SIG-M5 treated with dmso at 0.1 percent for 504 hours (cell line): ENCODE measurements at regions not wholly inside any gene's neighbourhood (a gene's known extent, or its start where the extent isn't known, plus 50 kb on each side); places are given as distances from the start of the nearest gene placed in this dataset.
"Not testable (repeated sequence)": the region's sequence is repeated elsewhere in the genome, so short reads cannot be mapped to it uniquely, and the experiment has no call there.

Experiments used
- DNase-seq: peaks from one replicate; lab custom pipeline; 2025; ENCODE audit not compliant: unreplicated experiment; lab: John Stamatoyannopoulos, UW

DNA sequence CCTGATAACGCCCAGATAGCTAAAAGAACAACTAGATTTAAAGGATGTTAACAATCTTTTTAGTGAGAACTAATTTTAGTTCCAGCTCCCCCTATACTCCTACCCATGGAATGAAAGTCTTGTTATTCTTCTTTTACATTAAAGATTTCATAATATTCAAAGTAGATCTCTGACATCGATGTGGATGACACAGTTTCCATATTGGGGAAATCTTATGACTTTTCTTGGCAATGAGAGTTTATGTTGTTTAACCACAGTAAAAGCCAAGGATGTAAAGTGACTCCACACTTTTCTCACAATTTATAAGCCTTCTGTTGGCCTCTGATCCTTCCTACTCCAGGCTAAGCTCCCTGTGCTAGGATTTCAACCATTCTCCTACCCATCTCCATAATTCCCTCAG, 332.6 kb upstream of the KCNMB2 start:
- no peak for DNase-seq

DNA sequence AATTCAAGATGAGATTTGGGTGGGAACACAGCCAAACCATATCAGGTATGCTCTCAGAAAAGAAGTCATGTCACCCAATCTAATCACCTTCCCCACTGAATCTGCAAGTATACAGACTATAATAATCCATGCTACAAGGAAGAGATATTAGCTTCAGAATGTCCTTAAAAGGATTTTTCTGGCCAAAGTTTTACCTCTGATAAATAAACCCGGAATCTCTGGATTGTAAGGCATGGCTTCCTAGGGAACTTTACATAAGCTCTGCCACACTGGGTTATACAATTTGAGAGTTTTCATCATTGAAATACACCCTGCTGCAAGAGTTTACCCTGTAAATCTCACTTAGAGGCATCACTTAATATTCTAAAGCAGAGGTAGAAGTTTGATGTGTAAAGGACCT, 330.5 kb upstream of the KCNMB2 start:
- DNase-seq, result no peak

DNA sequence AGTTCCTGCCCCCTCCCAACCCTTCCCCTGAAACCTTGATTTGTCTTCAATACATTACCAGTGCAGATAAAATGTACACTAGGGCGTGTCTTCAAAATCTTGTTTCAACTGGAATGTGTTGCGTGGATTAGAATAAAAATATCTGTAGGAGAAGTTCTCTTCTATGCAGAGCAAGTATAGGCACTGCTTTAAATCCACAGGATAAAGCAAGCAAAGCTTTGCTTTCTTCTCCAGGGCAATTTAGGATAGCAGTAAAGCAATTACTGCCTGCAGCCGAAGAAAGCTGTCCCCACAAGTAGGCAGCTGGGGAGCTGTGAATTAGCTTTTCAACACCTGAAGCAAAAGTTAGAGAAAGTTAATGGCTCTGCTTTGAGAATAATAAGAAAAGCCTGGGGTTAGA, 329.7 kb upstream of the KCNMB2 start:
- DNase-seq, result no peak

DNA sequence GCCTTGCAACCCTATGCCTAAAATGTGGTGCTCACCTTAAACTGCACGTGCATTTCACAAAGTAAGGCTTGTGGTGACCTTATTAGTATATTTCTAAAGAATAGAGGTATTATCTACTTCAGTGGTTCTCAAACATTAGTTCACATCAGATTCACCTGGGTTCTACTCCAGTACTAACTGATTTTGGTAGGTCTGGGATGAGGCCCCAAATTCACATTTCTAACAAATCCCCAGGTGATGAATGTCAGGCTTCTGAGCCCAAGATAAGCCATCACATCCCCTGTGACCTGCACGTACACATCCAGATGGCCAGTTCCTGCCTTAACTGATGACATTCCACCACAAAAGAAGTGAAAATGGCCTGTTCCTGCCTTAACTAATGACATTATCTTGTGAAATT, 329.1 kb upstream of the KCNMB2 start:
- not testable (repeated sequence) for DNase-seq

DNA sequence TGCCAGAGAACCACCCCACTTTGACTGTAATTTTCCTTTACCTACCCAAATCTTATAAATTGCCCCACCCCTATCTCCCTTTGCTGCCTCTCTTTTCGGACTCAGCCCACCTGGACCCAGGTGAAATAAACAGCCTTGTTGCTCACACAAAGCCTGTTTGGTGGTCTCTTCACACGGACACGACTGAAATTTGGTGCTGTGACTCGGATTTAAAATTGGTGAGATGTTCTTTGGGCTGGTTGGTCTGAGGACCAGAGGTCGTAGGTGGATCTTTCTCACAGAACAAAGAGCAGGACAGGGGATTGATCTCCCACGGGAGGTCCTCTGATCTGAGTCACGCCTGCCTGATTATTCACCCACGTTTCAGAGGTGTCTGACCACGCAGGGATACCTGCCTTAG, 328.6 kb upstream of the KCNMB2 start:
- DNase-seq, result not testable (repeated sequence)

DNA sequence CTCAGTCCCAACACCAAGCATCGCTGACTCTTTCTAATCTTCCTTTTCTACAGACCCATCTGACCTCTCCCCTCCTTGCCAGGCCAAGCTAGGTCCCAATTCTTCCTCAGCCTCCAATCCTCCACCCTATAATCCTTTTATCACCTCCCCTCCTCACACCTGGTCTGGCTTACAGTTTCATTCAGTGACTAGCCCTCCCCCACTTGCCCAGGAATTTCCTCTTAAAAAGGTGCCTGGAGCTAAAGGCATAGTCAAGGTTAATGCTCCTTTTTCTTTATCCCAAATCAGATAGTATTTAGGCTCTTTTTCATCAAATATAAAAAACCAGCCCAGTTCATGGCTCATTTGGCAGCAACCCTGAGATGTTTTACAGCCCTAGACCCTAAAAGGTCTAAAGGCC, 327.1 kb upstream of the KCNMB2 start:
- DNase-seq, result not testable (repeated sequence)

DNA sequence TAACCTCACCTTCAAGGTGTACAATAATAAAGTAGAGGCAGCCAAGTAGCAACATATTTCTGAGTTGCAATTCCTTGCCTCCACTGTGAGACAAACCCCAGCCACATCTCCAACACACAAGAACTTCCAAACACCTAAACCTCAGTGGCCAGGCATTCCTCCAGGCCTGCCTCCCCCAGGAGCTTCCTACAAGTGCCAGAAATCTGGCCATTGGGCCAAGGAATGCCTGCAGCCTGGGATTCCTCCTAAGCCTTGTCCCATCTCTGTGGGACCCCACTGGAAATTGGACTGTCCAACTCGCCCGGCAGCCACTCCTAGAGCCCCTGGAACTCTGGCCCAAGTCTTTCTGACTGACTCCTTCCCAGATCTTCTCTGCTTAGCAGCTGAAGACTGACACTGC, 326.6 kb upstream of the KCNMB2 start:
- not testable (repeated sequence) for DNase-seq

DNA sequence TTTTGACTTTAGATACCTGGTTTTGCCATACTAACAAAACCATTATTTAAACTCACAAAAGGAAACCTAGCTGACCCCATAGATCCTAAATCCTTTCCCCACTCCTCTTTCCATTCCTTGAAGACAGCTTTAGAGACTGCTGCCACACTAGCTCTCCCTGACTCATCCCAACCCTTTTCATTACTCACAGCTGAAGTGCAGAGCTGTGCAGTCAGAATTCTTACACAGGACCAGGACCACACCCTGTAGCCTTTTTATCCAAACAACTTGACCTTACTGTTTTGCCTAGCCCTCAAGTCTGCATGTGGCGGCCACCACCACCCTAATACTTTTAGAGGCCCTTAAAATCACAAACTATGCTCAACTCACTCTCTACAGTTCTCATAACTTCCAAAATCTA, 325.1 kb upstream of the KCNMB2 start:
- DNase-seq, result not testable (repeated sequence)

DNA sequence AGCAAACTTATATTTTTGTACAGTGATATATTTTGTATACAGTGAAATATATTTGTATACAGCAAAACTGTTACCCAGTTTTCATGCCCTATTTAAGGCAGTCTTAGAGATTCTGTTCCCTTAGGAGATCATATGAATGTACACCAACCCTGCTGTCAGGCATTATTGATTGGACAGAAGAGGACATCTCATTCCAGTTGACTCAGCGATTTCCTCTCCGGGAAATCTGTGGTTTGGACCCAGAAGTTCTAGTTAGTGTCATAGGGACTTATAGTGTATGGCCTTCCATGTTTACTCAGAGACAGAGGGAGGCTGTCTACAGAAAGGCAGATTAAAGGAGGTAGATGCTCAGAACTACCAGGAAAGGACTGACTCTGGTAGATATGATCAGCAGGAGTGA, 318.8 kb upstream of the KCNMB2 start:
- DNase-seq, result no peak

DNA sequence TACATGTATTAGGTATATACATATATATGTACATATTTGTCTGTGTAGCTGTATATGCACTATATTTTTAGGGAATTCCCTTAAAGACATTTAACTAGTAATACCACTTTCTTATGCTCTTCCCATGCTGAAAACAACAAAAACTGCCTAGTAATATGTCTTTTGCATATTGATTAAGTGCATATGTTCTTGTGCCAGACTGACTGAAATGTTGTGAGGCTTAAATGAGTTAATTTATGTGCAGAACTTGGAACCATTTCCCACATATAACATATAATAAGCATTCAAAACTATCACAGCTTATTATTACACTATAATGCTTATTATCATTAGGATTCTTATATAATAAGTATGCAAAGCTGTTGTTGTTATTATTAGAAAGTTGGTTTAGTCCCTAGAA, 318.0 kb upstream of the KCNMB2 start:
- no peak for DNase-seq

DNA sequence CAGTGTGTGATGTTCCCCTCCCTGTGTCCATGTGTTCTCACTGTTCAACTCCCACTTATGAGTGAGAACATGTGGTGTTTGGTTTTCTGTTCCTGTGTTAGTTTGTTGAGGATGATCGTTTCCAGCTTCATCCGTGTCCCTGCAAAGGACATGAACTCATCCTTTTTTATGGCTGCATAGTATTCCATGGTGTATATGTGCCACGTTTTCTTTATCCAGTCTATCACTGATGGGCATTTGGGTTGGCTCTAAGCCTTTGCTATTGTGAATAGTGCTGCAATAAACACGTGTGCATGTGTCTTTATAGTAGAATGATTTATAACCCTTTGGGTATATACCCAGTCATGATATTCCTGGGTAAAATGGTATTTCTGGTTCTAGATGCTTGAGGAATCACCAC, 316.6 kb upstream of the KCNMB2 start:
- DNase-seq, result not testable (repeated sequence)

DNA sequence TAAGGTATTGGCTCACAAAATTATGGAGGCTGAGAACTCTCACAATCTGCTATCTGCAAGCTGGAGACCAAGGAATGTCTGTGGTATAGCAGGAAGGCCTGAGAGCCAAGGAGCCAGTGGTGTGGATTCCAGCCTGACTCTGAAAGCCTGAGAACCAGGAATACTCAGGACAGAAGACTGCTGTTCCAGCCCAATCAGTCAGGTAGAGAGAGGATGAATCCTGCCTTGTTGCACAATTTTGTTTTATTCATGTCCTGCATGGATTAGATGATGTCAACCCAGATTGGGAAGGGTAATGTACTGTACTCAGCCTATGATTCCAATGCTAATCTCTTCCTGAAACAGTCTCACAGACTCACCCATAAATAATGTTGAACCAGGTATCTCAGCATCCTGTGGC, 312.4 kb upstream of the KCNMB2 start:
- no peak for DNase-seq

DNA sequence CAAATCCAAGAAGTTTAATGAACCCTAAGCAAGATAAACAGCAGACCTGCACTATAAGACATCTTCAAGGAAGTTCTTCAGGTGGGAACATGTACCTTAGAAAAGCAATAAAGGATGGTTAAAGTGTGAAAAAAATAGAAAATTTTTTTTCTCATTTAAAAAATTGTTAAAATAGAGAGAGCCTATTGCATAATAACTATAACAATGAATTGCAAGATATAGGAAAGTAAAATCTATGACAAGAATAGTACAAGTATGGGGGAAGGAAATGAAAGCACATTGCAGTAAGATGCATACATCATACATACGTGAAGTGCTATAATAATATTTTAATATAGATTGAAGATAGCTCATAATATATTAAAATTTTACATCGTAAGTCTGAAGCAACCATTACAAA, 310.1 kb upstream of the KCNMB2 start:
- no peak for DNase-seq

DNA sequence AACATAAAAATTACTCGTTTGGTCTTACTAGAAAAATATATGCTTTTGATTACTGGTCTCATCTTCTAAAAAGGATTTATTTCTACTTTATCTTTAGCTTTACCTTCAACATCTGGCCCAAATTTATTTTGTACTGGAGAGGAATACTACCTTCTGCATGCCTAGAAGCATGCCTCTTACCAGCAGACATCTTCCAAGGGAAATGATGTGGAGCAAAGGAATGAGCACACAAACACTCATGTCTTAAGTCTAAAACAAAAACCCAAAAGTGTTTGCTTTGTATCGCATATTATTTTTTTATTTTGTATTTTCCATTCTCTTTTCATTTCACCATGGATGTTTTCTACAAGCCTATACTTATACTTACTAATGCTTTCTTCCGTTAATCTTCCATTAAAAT, 304.6 kb upstream of the KCNMB2 start:
- no peak for DNase-seq

DNA sequence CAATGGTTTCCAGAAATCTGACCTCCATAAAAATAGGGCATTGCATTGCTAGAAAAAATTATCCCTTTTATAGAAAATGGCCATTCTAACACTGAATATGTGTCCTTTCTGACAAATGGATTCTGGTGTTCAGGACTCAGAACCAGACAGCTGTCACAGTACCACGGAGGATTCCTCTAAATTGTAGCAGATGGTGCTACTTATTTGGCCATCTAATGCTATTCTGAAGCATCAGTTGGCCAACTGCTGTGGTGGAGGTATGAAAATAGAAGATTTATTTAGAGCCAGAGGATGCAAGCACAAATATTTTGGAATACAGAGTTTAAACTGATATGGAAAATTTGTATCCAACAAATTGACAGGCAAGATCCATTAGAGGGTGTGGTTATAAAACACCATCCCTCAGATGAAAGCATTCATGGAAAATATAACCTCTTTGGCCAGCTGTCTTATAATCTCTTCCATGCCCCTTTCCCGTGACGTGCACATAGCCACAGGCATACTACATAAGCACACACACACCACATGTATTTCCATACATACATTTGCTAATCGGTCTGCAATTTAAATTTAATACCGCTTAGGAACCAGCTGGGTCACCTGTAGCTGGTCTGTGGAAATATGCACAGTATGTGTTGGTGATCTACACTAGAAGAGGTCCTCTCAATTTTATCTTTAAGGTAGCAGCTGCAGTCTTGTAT, 302.7 kb upstream of the KCNMB2 start:
- DNase-seq, result no peak

DNA sequence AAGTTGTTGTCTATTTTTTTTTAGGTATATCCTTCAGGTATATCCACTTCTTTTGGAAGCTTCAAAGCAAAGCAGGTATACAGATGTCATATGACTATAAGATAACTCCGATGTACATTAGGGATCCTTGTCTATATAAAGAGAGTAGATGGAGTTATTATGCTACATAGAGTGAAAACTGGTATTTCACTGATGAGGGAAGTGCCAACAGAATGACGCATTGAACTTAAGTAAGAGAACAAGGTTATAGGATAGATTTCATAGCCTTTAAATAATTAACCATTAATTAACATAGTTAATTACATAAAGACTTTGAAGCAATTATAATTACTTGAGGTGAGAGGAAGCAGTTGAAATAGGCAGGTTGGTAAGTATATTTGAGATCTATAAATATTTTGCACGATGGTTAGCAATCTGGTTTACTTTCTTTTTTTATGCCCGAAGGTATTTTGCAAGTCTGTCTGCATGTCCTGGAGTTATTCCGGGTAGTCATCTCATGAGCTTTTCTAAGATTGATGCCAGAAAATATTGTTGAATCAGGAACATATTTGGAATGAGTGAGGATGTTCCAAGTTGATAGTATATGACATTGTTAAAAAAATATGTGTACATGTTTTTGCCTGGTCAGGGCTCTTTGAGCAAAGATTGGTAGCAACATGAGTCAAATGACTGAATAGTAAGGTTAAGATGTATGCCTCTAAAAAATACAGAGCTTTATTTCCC, 299.5 kb upstream of the KCNMB2 start:
- no peak for DNase-seq

DNA sequence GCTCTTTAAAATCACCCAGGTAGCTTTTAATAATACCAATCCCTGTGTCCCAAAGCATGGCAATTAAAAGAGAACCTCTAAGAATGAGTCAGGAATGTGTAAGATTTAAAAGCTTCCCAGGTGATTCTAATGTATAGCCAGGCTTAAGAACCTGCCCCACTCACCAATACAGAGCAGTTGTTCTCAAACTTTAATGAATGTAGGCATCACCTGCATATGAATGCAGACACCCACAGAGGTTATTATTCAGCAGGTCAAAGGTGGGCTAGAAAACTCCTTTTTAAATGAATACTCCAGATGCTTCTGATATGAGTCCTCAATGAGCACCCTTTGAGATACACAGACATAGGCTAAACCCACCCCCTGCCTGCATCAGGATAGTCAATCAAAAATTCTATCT, 298.1 kb upstream of the KCNMB2 start:
- DNase-seq, result no peak

DNA sequence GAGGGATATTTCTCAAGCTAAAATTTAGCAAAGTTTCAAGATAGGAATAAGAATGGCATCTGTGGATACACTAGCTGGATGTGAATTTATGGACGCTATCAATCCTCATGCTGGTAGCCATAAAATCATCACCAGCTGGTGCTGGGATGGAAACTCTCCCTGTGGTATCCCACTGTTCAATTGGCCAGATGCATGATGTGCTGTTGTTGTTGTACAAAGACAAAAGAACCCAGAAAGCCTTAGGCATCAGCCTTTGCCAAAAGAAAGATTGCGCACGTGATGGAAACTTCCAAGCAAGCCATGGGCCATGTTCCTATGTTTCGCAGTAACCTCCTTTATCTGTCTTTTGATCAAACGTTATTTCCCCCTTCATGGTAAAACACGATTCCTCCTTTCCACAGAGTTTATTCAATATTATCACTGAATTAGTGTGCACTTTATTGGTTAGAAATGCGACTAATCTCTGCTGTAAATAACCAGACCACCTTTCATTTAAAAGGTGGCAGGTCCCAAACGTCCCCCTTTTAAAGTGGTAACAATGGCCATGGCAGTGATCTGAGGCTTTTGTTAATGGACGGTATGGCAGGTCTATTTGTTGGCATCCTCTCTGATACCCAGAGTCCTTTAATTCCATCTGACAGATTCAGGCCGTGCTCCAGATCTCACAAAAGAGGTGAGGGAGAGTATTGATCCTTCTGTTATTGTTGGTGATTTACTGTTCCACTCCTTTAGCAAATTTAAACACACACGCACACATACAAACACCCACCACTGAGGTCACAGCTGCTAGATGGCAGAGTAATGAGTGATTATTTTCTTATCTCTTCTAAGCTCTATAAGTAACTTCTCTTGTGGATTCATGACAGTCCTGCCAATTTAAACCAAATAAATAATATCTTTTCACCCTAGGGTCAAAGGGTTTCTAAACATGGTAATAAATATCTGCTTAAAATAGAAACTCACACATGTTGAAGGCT, 291.2 kb upstream of the KCNMB2 start:
- DNase-seq, result no peak

DNA sequence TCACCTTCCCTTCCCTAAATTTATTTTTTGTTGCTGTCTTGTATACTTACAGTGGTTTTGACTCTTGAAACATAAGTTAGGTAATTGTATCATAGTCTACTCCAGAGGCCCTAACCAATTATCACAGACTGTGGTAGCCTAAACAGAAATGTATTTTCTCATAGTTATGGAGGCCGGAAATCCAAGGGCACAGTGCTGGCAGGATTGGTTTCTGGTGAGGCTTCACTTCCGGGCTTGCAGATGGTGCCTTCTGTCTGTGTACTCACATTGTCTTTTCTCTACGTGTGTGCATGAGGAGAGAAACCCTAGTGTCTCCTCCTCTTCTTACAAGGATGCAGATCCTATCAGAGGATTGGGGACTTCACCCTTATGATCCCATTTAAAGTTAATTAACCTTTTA, 290.2 kb upstream of the KCNMB2 start:
- no peak for DNase-seq

DNA sequence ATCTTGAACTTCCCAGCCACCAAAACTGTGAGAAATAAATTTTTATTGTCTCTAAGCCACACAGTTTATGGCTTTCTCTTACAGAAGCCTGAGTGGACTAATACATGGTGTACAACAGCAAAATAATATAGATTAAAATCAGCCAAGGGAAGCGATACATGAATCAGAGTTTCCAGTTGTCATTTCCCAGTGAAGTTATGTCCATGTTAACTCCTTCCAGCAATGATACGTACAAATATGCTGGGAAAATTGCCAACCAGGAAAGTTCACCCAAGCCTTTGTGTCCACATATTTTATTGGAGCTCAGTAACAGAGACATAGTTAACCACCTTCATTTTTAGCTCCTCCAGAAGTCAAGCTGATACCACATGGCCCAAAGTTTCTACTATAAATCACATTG, 280.9 kb upstream of the KCNMB2 start:
- DNase-seq, result no peak

DNA sequence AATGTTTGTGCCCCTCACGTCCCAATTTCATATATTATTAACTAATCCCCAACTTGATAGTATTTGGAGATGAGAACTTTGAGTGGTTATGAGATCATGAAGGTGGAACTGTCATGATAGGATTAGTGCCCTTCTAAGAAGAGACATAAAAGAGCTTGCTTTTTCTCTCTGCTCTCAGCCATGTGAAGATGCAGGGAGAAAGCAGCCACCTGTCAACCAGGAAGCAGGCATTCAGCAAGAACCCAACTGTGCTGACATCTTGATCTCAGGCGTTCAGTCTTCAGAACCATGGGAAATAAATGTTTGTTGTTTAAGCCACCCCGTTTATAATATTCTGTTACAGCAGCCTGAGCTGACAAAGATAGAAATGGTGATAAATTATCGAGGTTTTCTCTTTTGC, 278.7 kb upstream of the KCNMB2 start:
- no peak for DNase-seq

DNA sequence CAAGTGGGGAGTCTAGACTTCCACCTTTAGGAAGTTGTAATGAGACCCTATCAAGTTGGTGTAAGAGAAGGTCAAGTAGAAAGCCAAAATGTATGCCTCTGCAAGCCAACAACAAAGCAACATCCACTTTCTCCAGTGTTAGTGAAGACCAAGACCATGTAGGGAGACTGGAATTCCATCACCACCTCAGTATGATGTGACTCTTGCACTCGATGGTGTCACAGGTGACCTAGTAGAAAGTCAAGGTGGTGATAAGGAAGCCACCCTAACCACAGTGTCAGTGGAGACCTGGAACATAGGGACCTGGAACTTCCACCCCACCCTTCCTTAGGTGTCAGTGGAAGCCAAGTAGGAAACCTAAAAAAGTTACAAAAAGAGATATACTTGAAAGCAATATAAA, 278.1 kb upstream of the KCNMB2 start:
- DNase-seq, result no peak
